C4-2B (cell line): ENCODE measurements at regions not wholly inside any gene's neighbourhood (a gene's known extent, or its start where the extent isn't known, plus 50 kb on each side); places are given as distances from the start of the nearest gene placed in this dataset.

Source experiments
- H3K27ac ChIP-seq: fragments of 450-650 bp; 2 replicates; pipeline ENCODE4 v1.5.1; 2017
- CTCF ChIP-seq: fragments of 450-650 bp; conservative IDR thresholded peaks from 2 replicates; pipeline ENCODE4 v1.5.1; 2017; ENCODE audit warnings: mild to moderate bottlenecking
- ZFX ChIP-seq: fragments of 450-650 bp; IDR thresholded peaks from 2 replicates; pipeline ENCODE4 v1.6.1; 2017

DNA sequence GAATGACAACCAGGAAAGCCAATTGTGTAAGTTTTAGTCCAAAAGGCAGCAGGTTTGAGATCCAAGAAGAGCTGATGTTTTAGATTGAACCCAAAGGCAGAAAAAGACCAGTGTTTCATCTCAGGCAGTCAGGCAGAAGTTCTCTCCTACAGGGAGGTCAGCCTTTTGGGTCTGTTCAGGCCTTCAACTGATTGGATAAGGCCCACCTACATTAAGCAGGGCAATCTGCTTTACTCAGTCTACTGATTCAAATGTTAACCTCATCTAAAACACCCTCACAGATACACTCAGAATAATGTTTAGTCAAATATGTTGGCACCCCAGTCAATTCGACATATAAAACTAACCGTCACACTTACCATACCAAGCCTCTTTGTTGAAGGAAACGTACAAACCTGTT, 134.2 kb upstream of the NEIL3 start:
- no peak overlapping the region for H3K27ac ChIP-seq
- no peak for TF ChIP-seq CTCF
- TF ChIP-seq ZFX = no peak

DNA sequence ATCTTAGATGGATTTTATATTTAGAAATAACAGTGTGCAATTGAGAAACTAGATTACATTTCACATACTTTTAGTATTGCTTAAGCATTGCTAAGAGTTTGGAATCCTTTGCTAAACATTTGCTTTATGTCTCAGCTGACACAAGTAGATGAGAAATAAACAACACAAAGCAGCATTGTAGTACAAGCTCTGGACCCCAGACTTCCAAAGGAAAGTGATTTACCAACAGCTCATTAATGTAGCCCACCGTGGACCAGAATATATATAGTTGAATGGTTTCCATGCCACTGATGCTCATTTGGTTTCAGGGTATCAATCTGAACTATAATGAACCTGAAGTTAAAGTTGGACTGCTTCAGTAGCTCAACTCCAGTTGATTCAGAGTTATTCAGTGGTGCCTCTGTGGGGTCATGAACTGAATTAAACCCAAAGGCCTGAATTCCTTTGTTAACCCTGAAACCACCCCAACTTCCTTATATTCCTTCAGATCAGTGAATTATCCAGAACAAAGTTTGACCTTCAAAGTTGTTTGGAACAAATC, 132.1 kb upstream of the NEIL3 start:
- no peak overlapping the region for H3K27ac ChIP-seq
- no peak for TF ChIP-seq CTCF
- no peak for TF ChIP-seq ZFX

DNA sequence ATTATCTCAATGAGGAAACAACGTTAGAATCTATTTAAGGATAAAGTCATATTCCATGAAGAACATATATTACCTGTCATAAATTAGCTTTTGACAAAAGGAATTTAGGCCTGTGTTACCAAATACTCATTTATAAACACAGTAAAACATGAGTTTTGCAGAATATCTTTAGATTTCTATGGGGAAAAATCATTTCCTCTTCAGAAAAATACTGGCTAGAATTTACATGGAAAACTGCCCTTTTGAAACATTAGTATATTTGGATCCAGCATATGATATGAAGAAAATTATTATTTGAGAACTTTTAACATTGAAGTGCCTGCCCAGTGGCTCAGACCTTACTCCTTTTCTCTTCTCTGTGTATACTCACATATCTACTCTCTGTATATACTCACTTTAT, 131.4 kb upstream of the NEIL3 start:
- TF ChIP-seq CTCF (no peak), ZFX (no peak)
- H3K27ac ChIP-seq = no peak overlapping the region

- no peak for TF ChIP-seq CTCF
- no peak for TF ChIP-seq ZFX
- H3K27ac ChIP-seq = no peak overlapping the region
Observed at GRCh38 chr4:177182166-177182565, 127.5 kb upstream of the NEIL3 start.

DNA sequence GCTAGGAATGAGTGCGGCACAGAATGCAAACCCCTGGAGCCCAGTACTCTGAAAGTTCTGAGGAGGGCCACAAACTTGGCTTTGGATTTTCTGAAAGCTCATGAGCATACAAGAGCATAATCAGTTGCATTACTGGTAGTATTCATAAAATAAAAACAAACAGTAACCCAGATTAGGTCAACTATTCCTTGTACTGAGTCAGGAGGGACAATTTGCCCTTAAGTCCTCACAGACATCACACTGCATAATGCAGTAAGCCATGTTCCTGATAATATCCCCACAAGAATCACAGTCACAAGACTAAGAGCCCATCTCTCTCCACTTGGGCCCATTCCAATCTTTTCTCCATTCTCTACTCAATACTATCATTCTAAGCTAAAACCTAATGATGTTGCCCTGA, 126.9 kb upstream of the NEIL3 start:
- TF ChIP-seq CTCF = no peak
- TF ChIP-seq ZFX = no peak
- no peak overlapping the region for H3K27ac ChIP-seq

GRCh38 chr4:177185151-177185550, 124.5 kb upstream of the NEIL3 start:
- no peak overlapping the region for H3K27ac ChIP-seq
- TF ChIP-seq ZFX = no peak
- TF ChIP-seq CTCF = no peak

DNA sequence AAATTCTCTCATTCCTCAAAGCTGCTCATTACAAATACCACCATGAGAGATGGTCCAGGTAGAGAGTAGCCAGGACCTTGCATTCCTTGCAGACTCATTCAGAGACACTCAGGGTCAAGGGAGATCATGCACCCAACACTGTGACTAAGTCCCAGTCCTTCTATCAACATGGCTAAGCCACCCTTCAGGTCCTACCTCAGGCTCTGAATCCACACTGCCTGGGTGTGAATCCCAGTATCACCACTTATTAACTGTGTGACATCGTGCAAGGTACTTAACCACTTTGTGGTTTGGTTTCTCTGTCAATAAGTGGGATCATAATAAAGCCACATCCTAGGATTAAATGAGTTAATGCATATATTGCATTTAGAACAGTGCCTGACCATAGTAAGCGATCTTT, 124.1 kb upstream of the NEIL3 start:
- H3K27ac ChIP-seq = no peak overlapping the region
- TF ChIP-seq ZFX (no peak), CTCF (no peak)
